ENCODE measurements at regions not wholly inside any gene's neighbourhood (a gene's known extent, or its start where the extent isn't known, plus 50 kb on each side); places are given as distances from the start of the nearest gene placed in this dataset.

DNA sequence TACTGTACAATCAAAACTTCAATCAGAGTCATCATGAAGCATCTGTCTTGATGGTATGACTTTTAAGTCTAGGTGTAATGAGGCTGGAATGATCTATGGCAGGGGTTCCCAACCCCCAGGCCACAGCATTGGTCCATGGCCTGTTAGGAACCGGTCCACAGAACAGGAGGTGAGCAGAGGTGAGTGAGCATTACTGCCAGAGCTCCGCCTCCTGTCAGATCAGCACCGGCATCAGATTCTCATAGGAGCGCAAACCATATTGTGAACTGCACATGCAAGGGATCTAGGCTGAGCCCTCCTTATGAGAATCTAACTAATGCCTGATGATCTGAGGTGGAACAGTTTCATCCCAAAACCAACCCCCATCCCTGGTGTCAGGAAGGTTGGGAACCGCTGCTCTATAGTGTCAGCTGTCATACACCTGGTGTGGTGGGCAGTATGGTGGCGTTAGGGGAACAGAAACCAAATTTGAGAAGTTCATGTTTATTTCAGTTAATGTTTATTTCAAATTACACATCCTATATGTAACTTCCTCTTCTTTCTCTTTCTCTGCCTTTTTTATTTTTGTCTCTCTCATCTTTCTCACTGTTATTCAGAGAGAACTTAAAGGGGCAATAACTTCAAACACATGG, 432.6 kb downstream of the TNS3 start:
- intact Hi-C loops (cut with micrococcal nuclease) = no loop called here
- Mint-ChIP-seq H3K27me3 (peaks cover 9% of the 10 kb centered on the region), H3K9me3 (no peaks in the 10 kb centered on the region), H3K4me3 (no peak overlapping the region), H3K4me1 (ENCODE audit: low read depth) (no peaks in the 10 kb centered on the region), H3K36me3 (ENCODE audit: low read depth) (no peaks in the 10 kb centered on the region), H3K27ac (no peak overlapping the region)
- DNase-seq (no peak), ATAC-seq (no peak)
- TF ChIP-seq, protein P1, sequence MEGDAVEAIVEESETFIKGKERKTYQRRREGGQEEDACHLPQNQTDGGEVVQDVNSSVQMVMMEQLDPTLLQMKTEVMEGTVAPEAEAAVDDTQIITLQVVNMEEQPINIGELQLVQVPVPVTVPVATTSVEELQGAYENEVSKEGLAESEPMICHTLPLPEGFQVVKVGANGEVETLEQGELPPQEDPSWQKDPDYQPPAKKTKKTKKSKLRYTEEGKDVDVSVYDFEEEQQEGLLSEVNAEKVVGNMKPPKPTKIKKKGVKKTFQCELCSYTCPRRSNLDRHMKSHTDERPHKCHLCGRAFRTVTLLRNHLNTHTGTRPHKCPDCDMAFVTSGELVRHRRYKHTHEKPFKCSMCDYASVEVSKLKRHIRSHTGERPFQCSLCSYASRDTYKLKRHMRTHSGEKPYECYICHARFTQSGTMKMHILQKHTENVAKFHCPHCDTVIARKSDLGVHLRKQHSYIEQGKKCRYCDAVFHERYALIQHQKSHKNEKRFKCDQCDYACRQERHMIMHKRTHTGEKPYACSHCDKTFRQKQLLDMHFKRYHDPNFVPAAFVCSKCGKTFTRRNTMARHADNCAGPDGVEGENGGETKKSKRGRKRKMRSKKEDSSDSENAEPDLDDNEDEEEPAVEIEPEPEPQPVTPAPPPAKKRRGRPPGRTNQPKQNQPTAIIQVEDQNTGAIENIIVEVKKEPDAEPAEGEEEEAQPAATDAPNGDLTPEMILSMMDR (IDR thresholded peaks at IDR 0.05) = no peak
- ChIA-PET CTCF (no interaction called here), POLR2A (no interaction called here)

DNA sequence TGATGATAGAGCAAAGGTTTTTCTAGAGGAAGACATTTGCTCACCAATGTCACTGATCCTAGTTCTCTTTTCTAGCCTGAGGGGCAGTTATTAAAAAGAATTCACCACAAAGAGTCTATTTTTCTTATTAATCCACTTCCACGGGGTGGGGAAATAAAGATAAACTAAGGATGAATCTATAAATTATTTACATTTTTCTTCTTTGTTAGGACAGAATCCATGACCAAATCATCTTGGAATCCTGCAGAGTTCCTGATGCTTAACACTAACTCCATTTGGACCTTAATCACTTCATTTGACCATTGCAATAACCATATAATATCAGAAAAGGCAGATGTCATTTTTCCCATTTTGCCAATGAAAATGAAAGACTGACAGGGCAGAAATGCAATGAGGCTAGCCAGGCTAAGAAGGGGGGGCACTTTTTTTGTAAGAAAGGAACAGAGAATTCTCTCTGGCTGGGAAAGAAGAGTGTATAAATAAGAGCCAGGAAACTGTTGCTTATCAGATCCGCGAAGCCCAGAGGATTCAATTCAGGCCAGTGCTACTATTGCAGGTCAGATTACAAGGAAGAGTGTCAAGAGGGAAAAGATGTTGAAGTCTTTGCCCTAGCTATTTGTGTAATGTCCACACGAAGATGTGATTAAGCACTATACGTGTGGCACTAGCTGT, 433.2 kb downstream of the TNS3 start:
- CTCF ChIA-PET = no interaction called here
- POLR2A ChIA-PET = no interaction called here
- Mint-ChIP-seq H3K27ac (no peak overlapping the region), H3K27me3 (peaks cover 7% of the 10 kb centered on the region), H3K4me3 (no peak overlapping the region), H3K9me3 (no peaks in the 10 kb centered on the region), H3K4me1 (ENCODE audit: low read depth) (no peaks in the 10 kb centered on the region), H3K36me3 (ENCODE audit: low read depth) (no peaks in the 10 kb centered on the region)
- DNase-seq = no peak
- no peak for ATAC-seq
- intact Hi-C loops (cut with micrococcal nuclease) = no loop called here
- TF ChIP-seq, protein P1 (IDR thresholded peaks at IDR 0.05) = no peak

DNA sequence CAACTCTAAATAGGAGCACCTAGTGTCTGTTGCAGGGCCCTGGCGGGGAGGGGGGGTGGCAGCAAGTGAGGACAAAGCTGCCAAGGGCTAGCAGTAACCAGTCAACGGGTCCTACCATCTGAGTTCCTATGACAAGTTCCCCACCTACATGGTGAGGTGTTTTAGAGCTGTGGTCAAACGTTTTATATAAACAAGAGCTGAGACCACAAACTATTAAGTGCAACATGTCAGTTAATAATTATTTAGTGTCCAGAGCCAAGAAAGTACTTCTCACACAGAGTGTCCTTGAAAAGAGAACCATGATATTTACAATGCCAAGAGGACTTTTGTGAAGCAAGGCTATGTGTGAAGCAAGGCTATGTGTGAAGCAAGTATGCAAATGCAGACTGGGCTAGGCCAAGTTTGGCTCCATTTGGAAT, 434.7 kb downstream of the TNS3 start:
- no peak overlapping the region for H3K27ac Mint-ChIP-seq
- CTCF ChIA-PET = no interaction called here
- intact Hi-C loops (cut with micrococcal nuclease) = no loop called here
- H3K9me3 Mint-ChIP-seq = no peaks in the 10 kb centered on the region
- H3K4me3 Mint-ChIP-seq = no peak overlapping the region
- TF ChIP-seq, protein P1 (IDR thresholded peaks at IDR 0.05) = no peak
- ATAC-seq (no peak), DNase-seq (no peak)
- H3K36me3 Mint-ChIP-seq (ENCODE audit: low read depth) = no peaks in the 10 kb centered on the region
- H3K4me1 Mint-ChIP-seq (ENCODE audit: low read depth) = no peaks in the 10 kb centered on the region
- peaks cover 7% of the 10 kb centered on the region for H3K27me3 Mint-ChIP-seq
- POLR2A ChIA-PET = no interaction called here

DNA sequence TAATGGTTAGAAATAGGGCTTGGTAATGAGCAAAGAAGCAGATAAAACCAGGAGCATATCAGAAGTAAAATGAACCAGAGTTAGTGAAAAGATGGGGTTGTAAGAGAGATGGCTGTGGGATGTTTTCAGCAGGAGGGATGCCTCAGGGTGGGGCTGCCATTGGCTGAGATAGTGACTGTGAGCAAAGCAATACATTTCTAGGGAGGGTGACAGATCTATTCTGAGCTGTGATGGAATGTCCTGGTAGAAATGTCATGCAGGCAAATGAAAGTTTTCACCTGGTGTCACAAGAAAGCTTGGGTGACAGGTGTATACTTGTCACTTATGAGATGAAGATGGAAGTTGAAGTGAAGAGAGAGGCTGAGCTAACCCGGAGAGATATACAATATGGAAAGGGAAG, 435.9 kb downstream of the TNS3 start:
- TF ChIP-seq, protein P1 (IDR thresholded peaks at IDR 0.05) = no peak
- ChIA-PET CTCF (no interaction called here), POLR2A (no interaction called here)
- intact Hi-C loops (cut with micrococcal nuclease) = no loop called here
- H3K27ac Mint-ChIP-seq = no peak overlapping the region
- H3K4me1 Mint-ChIP-seq (ENCODE audit: low read depth) = no peaks in the 10 kb centered on the region
- DNase-seq (no peak), ATAC-seq (no peak)
- H3K4me3 Mint-ChIP-seq = no peak overlapping the region
- peaks cover 7% of the 10 kb centered on the region for H3K27me3 Mint-ChIP-seq
- no peaks in the 10 kb centered on the region for H3K36me3 Mint-ChIP-seq (ENCODE audit: low read depth)
- no peaks in the 10 kb centered on the region for H3K9me3 Mint-ChIP-seq

DNA sequence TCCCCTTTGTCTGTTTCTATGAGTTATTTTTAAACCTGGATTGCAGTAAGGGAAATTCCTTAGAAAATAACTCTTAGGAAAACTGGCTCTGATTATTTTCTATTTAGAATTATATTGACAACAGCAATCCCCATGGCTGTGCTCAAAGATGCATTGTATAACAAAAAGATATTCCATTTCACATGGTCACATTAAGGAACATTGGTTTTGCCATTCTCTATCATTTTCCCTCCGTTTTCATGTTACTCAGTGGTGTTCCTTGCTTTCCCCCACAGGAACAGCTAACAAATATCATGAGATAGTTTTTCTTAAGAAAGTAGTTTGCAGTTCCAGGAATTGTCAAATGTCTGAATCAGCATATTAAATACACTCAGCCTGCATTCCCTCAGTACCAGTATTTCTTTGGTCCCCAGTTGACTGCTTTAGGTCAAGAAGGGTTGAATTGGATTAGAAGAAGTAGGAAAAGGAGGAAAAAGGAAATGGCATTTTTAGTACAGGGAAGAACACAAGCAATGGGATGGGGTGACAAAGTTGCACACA, 436.7 kb downstream of the TNS3 start:
- ATAC-seq = no peak
- intact Hi-C loops (cut with micrococcal nuclease) = no loop called here
- ChIA-PET POLR2A (no interaction called here), CTCF (no interaction called here)
- Mint-ChIP-seq H3K27ac (no peak overlapping the region), H3K9me3 (no peaks in the 10 kb centered on the region), H3K27me3 (peaks cover 7% of the 10 kb centered on the region), H3K4me3 (no peak overlapping the region), H3K4me1 (ENCODE audit: low read depth) (no peaks in the 10 kb centered on the region), H3K36me3 (ENCODE audit: low read depth) (no peaks in the 10 kb centered on the region)
- DNase-seq = no peak
- TF ChIP-seq, protein P1 (IDR thresholded peaks at IDR 0.05) = no peak
